A549 (cell line): ENCODE measurements at regions not wholly inside any gene's neighbourhood (a gene's known extent, or its start where the extent isn't known, plus 50 kb on each side); places are given as distances from the start of the nearest gene placed in this dataset.

Experiments used
- CHD4 ChIP-seq: fragments of 200-600 bp; sonication (generic); IDR thresholded peaks from 2 replicates; pipeline ENCODE4 v1.6.1; 2016; ENCODE audit warnings: antibody characterized with exemption, mild to moderate bottlenecking, borderline replicate concordance
- CTCF ChIP-seq: fragments of >200 bp; sonication (Bioruptor Twin); formaldehyde crosslinking; IDR thresholded peaks from 3 replicates; pipeline ENCODE4 v1.5.1; 2016
- EP300 ChIP-seq, 2 experiments: fragments of >200 bp; sonication (Bioruptor Twin); formaldehyde crosslinking; IDR thresholded peaks; 2 replicates in 1 of 2; 3 replicates in 1 of 2; pipeline ENCODE4 v1.6.1; 2016 to 2017
- HOXB13 ChIP-seq: fragments of 250-450 bp; sonication (Bioruptor Pico); IDR thresholded peaks from 2 replicates; pipeline ENCODE4 v1.5.0; 2020; ENCODE audit warnings: low read depth, mild to moderate bottlenecking, moderate library complexity
- MAX ChIP-seq: IDR thresholded peaks from 2 replicates; pipeline ENCODE4 v1.6.1; 2012
- NR3C1 ChIP-seq: fragments of >200 bp; sonication (Bioruptor Twin); formaldehyde crosslinking; IDR thresholded peaks from 3 replicates; pipeline ENCODE4 v1.6.1; 2017
- POLR2A ChIP-seq: IDR thresholded peaks from 2 replicates; pipeline ENCODE4 v1.6.1; 2012; ENCODE audit warnings: mild to moderate bottlenecking, low read length
- RCOR1 ChIP-seq: fragments of 150-350 bp; IDR thresholded peaks from 2 replicates; pipeline ENCODE4 v1.6.1; 2014; ENCODE audit warnings: antibody characterized with exemption, low read length, low read depth
- RFX5 ChIP-seq: fragments of 450-650 bp; IDR thresholded peaks from 2 replicates; pipeline ENCODE4 v1.7.1; 2014; ENCODE audit warnings: antibody characterized with exemption, mild to moderate bottlenecking, moderate library complexity

GRCh38 chr10:33032654-33033151, 74.7 kb upstream of the ITGB1 start:
- peak in 1 of 2 experiments; percentile 70; a peak in 1 of 5 replicates for TF ChIP-seq EP300 (IDR thresholded peaks at IDR 0.05)
- TF ChIP-seq RFX5: no peak
- TF ChIP-seq CTCF: no peak; the same call in 2 of the 3 replicates
- TF ChIP-seq RCOR1: no peak
- peak; percentile 61 for TF ChIP-seq MAX
- no peak for TF ChIP-seq NR3C1
- no peak for TF ChIP-seq CHD4
- no peak for TF ChIP-seq HOXB13 (CRISPR knock-in tag)
- TF ChIP-seq POLR2A: no peak
